HG02798 (cell line): ENCODE measurements at regions not wholly inside any gene's neighbourhood (a gene's known extent, or its start where the extent isn't known, plus 50 kb on each side); places are given as distances from the start of the nearest gene placed in this dataset.

Source experiments
- ATAC-seq: cut with Tn5 transposase; IDR thresholded peaks from one replicate; pipeline ENCODE4 v1.9.1; 2021; ENCODE audit warnings: mild to moderate bottlenecking; ENCODE audit not compliant: unreplicated experiment, poor library complexity

- ATAC-seq = no peak
Measured at GRCh38 chr5:13480834-13481233, 463.7 kb downstream of the DNAH5 start.

- ATAC-seq = peak; percentile 49
Measured at GRCh38 chr5:13478831-13479465, 465.5 kb downstream of the DNAH5 start.

- no peak for ATAC-seq
Measured at GRCh38 chr5:13477118-13477737, 467.3 kb downstream of the DNAH5 start.

- ATAC-seq = no peak
Measured at GRCh38 chr5:13472842-13473241, 471.6 kb downstream of the DNAH5 start.

GRCh38 chr5:13470975-13471374 lies 473.5 kb downstream of the DNAH5 start:
- no peak for ATAC-seq

- ATAC-seq = no peak
Measured at GRCh38 chr5:13470263-13470662, 474.2 kb downstream of the DNAH5 start.

GRCh38 chr5:13464532-13465193 lies 479.8 kb downstream of the DNAH5 start:
- ATAC-seq = no peak

GRCh38 chr5:13460587-13460986 lies 483.9 kb downstream of the DNAH5 start:
- ATAC-seq = no peak

GRCh38 chr5:13454050-13454449 lies 490.4 kb downstream of the DNAH5 start:
- no peak for ATAC-seq

- ATAC-seq = no peak
Measured at GRCh38 chr5:13448843-13449242, 495.6 kb downstream of the DNAH5 start.

GRCh38 chr5:13439430-13439829 lies 505.1 kb downstream of the DNAH5 start:
- no peak for ATAC-seq

- ATAC-seq = no peak
Measured at GRCh38 chr5:13427827-13428557, 516.5 kb downstream of the DNAH5 start.

GRCh38 chr5:13412040-13412595 lies 532.4 kb downstream of the DNAH5 start:
- ATAC-seq = no peak

- no peak for ATAC-seq
Measured at GRCh38 chr5:13408616-13409015, 535.9 kb downstream of the DNAH5 start.

GRCh38 chr5:13403351-13403750 lies 541.1 kb downstream of the DNAH5 start:
- ATAC-seq = no peak

GRCh38 chr5:13385066-13385465 lies 559.4 kb downstream of the DNAH5 start:
- no peak for ATAC-seq

- ATAC-seq = no peak
Measured at GRCh38 chr5:13382232-13382631, 562.3 kb downstream of the DNAH5 start.

- ATAC-seq = no peak
Measured at GRCh38 chr5:13378091-13378490, 566.4 kb downstream of the DNAH5 start.

- no peak for ATAC-seq
Measured at GRCh38 chr5:13359344-13359743, 585.1 kb downstream of the DNAH5 start.

- ATAC-seq = no peak
Measured at GRCh38 chr5:13358342-13358741, 586.1 kb downstream of the DNAH5 start.

- ATAC-seq = no peak
Measured at GRCh38 chr5:13357929-13358328, 586.6 kb downstream of the DNAH5 start.
